BLaER1 (cell line): ENCODE measurements at regions not wholly inside any gene's neighbourhood (a gene's known extent, or its start where the extent isn't known, plus 50 kb on each side); places are given as distances from the start of the nearest gene placed in this dataset.
"Not testable (repeated sequence)": the region's sequence is repeated elsewhere in the genome, so short reads cannot be mapped to it uniquely, and the experiment has no call there.

Experiments used
- H3K27ac ChIP-seq: shearing (Covaris generic); formaldehyde crosslinking; 2 replicates; pipeline ENCODE4 v1.8.1; 2022
- H3K27me3 ChIP-seq: shearing (Covaris generic); formaldehyde crosslinking; 2 replicates; pipeline ENCODE4 v1.8.1; 2022
- H3K36me3 ChIP-seq: shearing (Covaris generic); formaldehyde crosslinking; 2 replicates; pipeline ENCODE4 v1.8.1; 2022
- H3K4me1 ChIP-seq: shearing (Covaris generic); formaldehyde crosslinking; 2 replicates; pipeline ENCODE4 v1.8.1; 2022
- H3K4me2 ChIP-seq: shearing (Covaris generic); formaldehyde crosslinking; 2 replicates; pipeline ENCODE4 v1.8.1; 2022
- H3K4me3 ChIP-seq: shearing (Covaris generic); formaldehyde crosslinking; 2 replicates; pipeline ENCODE4 v1.8.1; 2022
- H3K9ac ChIP-seq: shearing (Covaris generic); formaldehyde crosslinking; 2 replicates; pipeline ENCODE4 v1.8.1; 2022
- H3K9me3 ChIP-seq: shearing (Covaris generic); formaldehyde crosslinking; 2 replicates; pipeline ENCODE4 v1.8.1; 2022
- H4K20me1 ChIP-seq: shearing (Covaris generic); formaldehyde crosslinking; 2 replicates; pipeline ENCODE4 v1.8.1; 2022
- Cebpa-rat ChIP-seq: shearing (Covaris generic); IDR thresholded peaks from 2 replicates; pipeline ENCODE4 v1.8.1; 2022

GRCh38 chr14:40347675-40348074, 915.4 kb upstream of the FBXO33 start:
- no peaks in the 10 kb centered on the region for H3K36me3 ChIP-seq
- TF ChIP-seq Cebpa-rat: no peak
- no peak overlapping the region for H3K27ac ChIP-seq
- H3K9ac ChIP-seq: no peak overlapping the region
- H4K20me1 ChIP-seq: no peaks in the 10 kb centered on the region
- no peaks in the 10 kb centered on the region for H3K27me3 ChIP-seq
- no peaks in the 10 kb centered on the region for H3K4me1 ChIP-seq
- H3K4me2 ChIP-seq: no peak overlapping the region
- H3K9me3 ChIP-seq: no peaks in the 10 kb centered on the region
- no peak overlapping the region for H3K4me3 ChIP-seq

- no peak overlapping the region for H3K4me3 ChIP-seq
- H3K4me1 ChIP-seq: no peaks in the 10 kb centered on the region
- H3K36me3 ChIP-seq: no peaks in the 10 kb centered on the region
- H3K27me3 ChIP-seq: no peaks in the 10 kb centered on the region
- H3K9ac ChIP-seq: no peak overlapping the region
- no peaks in the 10 kb centered on the region for H3K9me3 ChIP-seq
- H3K4me2 ChIP-seq: no peak overlapping the region
- no peaks in the 10 kb centered on the region for H4K20me1 ChIP-seq
- no peak for TF ChIP-seq Cebpa-rat
- no peak overlapping the region for H3K27ac ChIP-seq
Observed at GRCh38 chr14:40346275-40346674, 914.0 kb upstream of the FBXO33 start.

- no peak for TF ChIP-seq Cebpa-rat
Observed at GRCh38 chr14:40345334-40345733, 913.1 kb upstream of the FBXO33 start.

GRCh38 chr14:40340708-40341107, 908.5 kb upstream of the FBXO33 start:
- Histone ChIP-seq H3K36me3 (no peaks in the 10 kb centered on the region), H3K27me3 (no peaks in the 10 kb centered on the region), H3K27ac (no peak overlapping the region), H3K4me1 (no peaks in the 10 kb centered on the region), H3K9ac (no peak overlapping the region), H4K20me1 (no peaks in the 10 kb centered on the region), H3K4me3 (no peak overlapping the region), H3K4me2 (no peak overlapping the region), H3K9me3 (no peaks in the 10 kb centered on the region)
- TF ChIP-seq Cebpa-rat: no peak

More at GRCh38 chr14:40345334-40345733, 913.1 kb upstream of the FBXO33 start:
- Histone ChIP-seq H3K27ac (no peak overlapping the region), H4K20me1 (no peaks in the 10 kb centered on the region), H3K4me3 (no peak overlapping the region), H3K4me1 (no peaks in the 10 kb centered on the region), H3K9me3 (no peaks in the 10 kb centered on the region), H3K36me3 (no peaks in the 10 kb centered on the region), H3K4me2 (no peak overlapping the region), H3K9ac (no peak overlapping the region), H3K27me3 (no peaks in the 10 kb centered on the region)

GRCh38 chr14:40336846-40337245, 904.6 kb upstream of the FBXO33 start:
- no peak overlapping the region for H3K9ac ChIP-seq
- H3K4me1 ChIP-seq: no peaks in the 10 kb centered on the region
- H3K4me3 ChIP-seq: no peak overlapping the region
- H3K4me2 ChIP-seq: no peak overlapping the region
- no peaks in the 10 kb centered on the region for H3K27me3 ChIP-seq
- 0 out of 2 replicates have a peak, but pooled peaks cover 4% of the 10 kb centered on the region for H3K9me3 ChIP-seq
- TF ChIP-seq Cebpa-rat: no peak
- no peaks in the 10 kb centered on the region for H3K36me3 ChIP-seq
- H3K27ac ChIP-seq: no peak overlapping the region
- no peaks in the 10 kb centered on the region for H4K20me1 ChIP-seq

GRCh38 chr14:40326519-40326918, 894.3 kb upstream of the FBXO33 start:
- not testable (repeated sequence) for H4K20me1 ChIP-seq, H3K9ac ChIP-seq, H3K4me2 ChIP-seq, H3K27me3 ChIP-seq, H3K36me3 ChIP-seq, H3K4me3 ChIP-seq, H3K9me3 ChIP-seq, H3K27ac ChIP-seq, H3K4me1 ChIP-seq

- Histone ChIP-seq H3K27me3 (no peaks in the 10 kb centered on the region), H3K4me2 (no peak overlapping the region), H3K27ac (no peak overlapping the region), H3K4me3 (no peak overlapping the region), H3K9me3 (no peaks in the 10 kb centered on the region), H3K36me3 (no peaks in the 10 kb centered on the region), H4K20me1 (no peaks in the 10 kb centered on the region), H3K4me1 (no peaks in the 10 kb centered on the region), H3K9ac (no peak overlapping the region)
- no peak for TF ChIP-seq Cebpa-rat
Observed at GRCh38 chr14:40318211-40318719, 886.0 kb upstream of the FBXO33 start.

- no peak for TF ChIP-seq Cebpa-rat
- no peaks in the 10 kb centered on the region for H3K36me3 ChIP-seq
Observed at GRCh38 chr14:40317690-40318089, 885.5 kb upstream of the FBXO33 start.

GRCh38 chr14:40312296-40312695, 880.1 kb upstream of the FBXO33 start:
- Histone ChIP-seq H3K4me2 (no peak overlapping the region), H3K27ac (no peak overlapping the region)

More at GRCh38 chr14:40317690-40318089, 885.5 kb upstream of the FBXO33 start:
- Histone ChIP-seq H3K27me3 (no peaks in the 10 kb centered on the region), H4K20me1 (no peaks in the 10 kb centered on the region), H3K9ac (no peak overlapping the region), H3K4me1 (no peaks in the 10 kb centered on the region), H3K4me3 (no peak overlapping the region), H3K27ac (no peak overlapping the region), H3K4me2 (no peak overlapping the region), H3K9me3 (no peaks in the 10 kb centered on the region)

GRCh38 chr14:40309124-40309523, 876.9 kb upstream of the FBXO33 start:
- Histone ChIP-seq H3K4me1 (no peaks in the 10 kb centered on the region), H3K27me3 (no peaks in the 10 kb centered on the region), H3K9me3 (no peaks in the 10 kb centered on the region), H3K9ac (no peak overlapping the region), H4K20me1 (no peaks in the 10 kb centered on the region), H3K36me3 (no peaks in the 10 kb centered on the region), H3K27ac (no peak overlapping the region), H3K4me3 (no peak overlapping the region), H3K4me2 (no peak overlapping the region)
- no peak for TF ChIP-seq Cebpa-rat

More at GRCh38 chr14:40312296-40312695, 880.1 kb upstream of the FBXO33 start:
- Histone ChIP-seq H3K9ac (no peak overlapping the region), H3K36me3 (no peaks in the 10 kb centered on the region), H3K4me1 (no peaks in the 10 kb centered on the region), H3K9me3 (no peaks in the 10 kb centered on the region), H3K27me3 (no peaks in the 10 kb centered on the region), H3K4me3 (no peak overlapping the region), H4K20me1 (no peaks in the 10 kb centered on the region)
- no peak for TF ChIP-seq Cebpa-rat

GRCh38 chr14:40308240-40308639, 876.0 kb upstream of the FBXO33 start:
- H3K27ac ChIP-seq: no peak overlapping the region
- no peaks in the 10 kb centered on the region for H3K4me1 ChIP-seq
- no peaks in the 10 kb centered on the region for H3K36me3 ChIP-seq
- no peak overlapping the region for H3K4me2 ChIP-seq
- no peaks in the 10 kb centered on the region for H3K27me3 ChIP-seq
- H3K4me3 ChIP-seq: no peak overlapping the region
- H4K20me1 ChIP-seq: no peaks in the 10 kb centered on the region
- no peaks in the 10 kb centered on the region for H3K9me3 ChIP-seq
- no peak for TF ChIP-seq Cebpa-rat
- no peak overlapping the region for H3K9ac ChIP-seq
